Mesodermal cell (in vitro differentiated cells): ENCODE measurements at regions not wholly inside any gene's neighbourhood (a gene's known extent, or its start where the extent isn't known, plus 50 kb on each side); places are given as distances from the start of the nearest gene placed in this dataset.

ENCODE experiments used
- H3K27ac ChIP-seq: 2 replicates; pipeline ENCODE4 v1.7.0; 2013; ENCODE audit warnings: mild to moderate bottlenecking, low read depth, low read length, moderate library complexity; ENCODE audit not compliant: severe bottlenecking
- H3K36me3 ChIP-seq: 2 replicates; pipeline ENCODE4 v1.7.1; 2013; ENCODE audit warnings: mild to moderate bottlenecking, low read length, moderate library complexity; ENCODE audit not compliant: control insufficient read depth, insufficient read depth
- H3K4me1 ChIP-seq: one replicate; pipeline ENCODE4 v1.7.1; 2013; ENCODE audit warnings: mild to moderate bottlenecking, low read length; ENCODE audit not compliant: insufficient read depth, control insufficient read depth, poor library complexity, severe bottlenecking
- H3K4me3 ChIP-seq: 2 replicates; pipeline ENCODE4 v1.7.0; 2013; ENCODE audit warnings: low read length, control low read depth, mild to moderate bottlenecking; ENCODE audit not compliant: insufficient read depth, poor library complexity, severe bottlenecking; ENCODE audit errors: extremely low read depth
- H3K9me3 ChIP-seq: 2 replicates; pipeline ENCODE4 v1.7.1; 2013; ENCODE audit warnings: mild to moderate bottlenecking, low read length, moderate library complexity; ENCODE audit not compliant: control insufficient read depth
- WGBS, 2 experiments: methylation state at CpG; one replicate each; pipeline ENCODE4 v1.1.5; 2013; ENCODE audit warnings: missing lambda C conversion rate in 2 of 2; ENCODE audit not compliant: insufficient coverage in 2 of 2; 5-methylcytosine and 5-hydroxymethylcytosine counted together

DNA sequence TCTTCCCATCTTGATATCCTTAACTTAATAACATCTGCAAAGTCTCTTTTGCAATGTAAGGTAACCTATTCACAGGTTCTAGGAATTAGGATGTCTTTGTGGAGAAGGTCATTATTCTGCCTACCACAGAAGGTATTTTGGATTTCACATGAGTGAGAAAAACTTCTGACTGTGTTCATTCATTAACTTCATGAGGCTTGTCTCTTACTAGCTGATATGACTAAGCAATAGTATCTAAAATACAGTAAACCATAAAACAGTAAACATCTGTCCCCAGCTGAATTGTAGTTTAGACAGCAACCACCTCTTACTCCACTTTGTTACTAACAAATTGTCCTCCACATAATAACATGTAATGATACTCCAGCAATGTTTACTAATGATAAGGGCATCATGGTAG lies 198.1 kb downstream of the SEC23A start:
- Histone ChIP-seq H3K4me3 (no peak overlapping the region), H3K9me3 (no peaks in the 10 kb centered on the region), H3K36me3 (no peaks in the 10 kb centered on the region), H3K4me1 (no peaks in the 10 kb centered on the region), H3K27ac (no peak overlapping the region)

- H3K27ac ChIP-seq, result no peak overlapping the region
- WGBS, 2 experiments, result 80% methylated on average over 2 of the region's 4 CpGs; no CpG with 5 or more reads in 1 of the 2 experiments
- H3K4me1 ChIP-seq, result no peaks in the 10 kb centered on the region
- no peak overlapping the region for H3K4me3 ChIP-seq
- no peaks in the 10 kb centered on the region for H3K36me3 ChIP-seq
- H3K9me3 ChIP-seq, result no peaks in the 10 kb centered on the region
These were observed 201.2 kb downstream of the SEC23A start for GRCh38 chr14:38901791-38902190.

GRCh38 chr14:38900887-38901286 lies 202.1 kb downstream of the SEC23A start:
- H3K4me1 ChIP-seq, result no peaks in the 10 kb centered on the region
- H3K36me3 ChIP-seq, result no peaks in the 10 kb centered on the region
- H3K27ac ChIP-seq, result no peak overlapping the region
- H3K4me3 ChIP-seq, result no peak overlapping the region
- no CpG with 5 or more reads among the region's 1 CpG for WGBS, 2 experiments
- no peaks in the 10 kb centered on the region for H3K9me3 ChIP-seq

- no peak overlapping the region for H3K4me3 ChIP-seq
- no peaks in the 10 kb centered on the region for H3K36me3 ChIP-seq
- no peak overlapping the region for H3K27ac ChIP-seq
- H3K4me1 ChIP-seq, result no peaks in the 10 kb centered on the region
- no peaks in the 10 kb centered on the region for H3K9me3 ChIP-seq
- WGBS, 2 experiments, result 80 to 84% methylated on average over 2 of the region's 2 CpGs
These were observed 215.3 kb downstream of the SEC23A start for GRCh38 chr14:38887696-38888095.

- no peak overlapping the region for H3K27ac ChIP-seq
- no peaks in the 10 kb centered on the region for H3K4me1 ChIP-seq
- H3K9me3 ChIP-seq, result no peaks in the 10 kb centered on the region
These were observed 218.9 kb downstream of the SEC23A start for GRCh38 chr14:38884109-38884508.

DNA sequence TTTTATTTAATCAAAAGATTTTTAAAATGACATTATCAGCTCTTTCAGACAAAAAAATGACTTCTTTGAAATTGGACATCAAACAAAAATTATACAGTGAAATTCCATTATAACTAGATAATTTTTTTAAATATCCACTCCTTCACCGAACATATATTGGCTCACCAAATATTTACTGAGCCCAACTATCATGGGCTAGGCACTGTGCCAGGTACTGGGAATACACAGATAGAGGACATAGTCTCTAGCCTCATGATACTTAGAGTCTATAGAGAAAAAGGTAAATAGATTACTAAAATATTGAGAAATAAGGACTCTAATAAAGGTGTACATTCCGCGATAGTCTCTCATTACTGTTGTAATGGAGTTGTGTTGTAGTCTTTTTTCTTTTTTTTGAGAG lies 219.9 kb downstream of the SEC23A start:
- no peaks in the 10 kb centered on the region for H3K4me1 ChIP-seq
- H3K36me3 ChIP-seq, result no peaks in the 10 kb centered on the region
- WGBS, 2 experiments, result no CpG with 5 or more reads among the region's 3 CpGs
- H3K9me3 ChIP-seq, result no peaks in the 10 kb centered on the region
- H3K27ac ChIP-seq, result no peak overlapping the region
- no peak overlapping the region for H3K4me3 ChIP-seq

More at GRCh38 chr14:38884109-38884508, 218.9 kb downstream of the SEC23A start:
- H3K36me3 ChIP-seq, result no peaks in the 10 kb centered on the region
- no peak overlapping the region for H3K4me3 ChIP-seq

GRCh38 chr14:38882533-38882932 lies 220.5 kb downstream of the SEC23A start:
- H3K9me3 ChIP-seq, result no peaks in the 10 kb centered on the region
- H3K4me1 ChIP-seq, result no peaks in the 10 kb centered on the region
- H3K36me3 ChIP-seq, result no peaks in the 10 kb centered on the region
- no peak overlapping the region for H3K27ac ChIP-seq
- H3K4me3 ChIP-seq, result no peak overlapping the region

GRCh38 chr14:38880643-38881524 lies 222.2 kb downstream of the SEC23A start:
- Histone ChIP-seq H3K27ac (peak overlapping the region; percentile 1), H3K4me1 (no peaks in the 10 kb centered on the region), H3K36me3 (no peaks in the 10 kb centered on the region), H3K4me3 (no peak overlapping the region), H3K9me3 (no peaks in the 10 kb centered on the region)
- 93 to 100% methylated on average over 1 to 2 of the region's 3 CpGs for WGBS, 2 experiments

GRCh38 chr14:38877744-38878388 lies 225.2 kb downstream of the SEC23A start:
- Histone ChIP-seq H3K4me1 (no peaks in the 10 kb centered on the region), H3K36me3 (no peaks in the 10 kb centered on the region), H3K27ac (no peak overlapping the region), H3K9me3 (no peaks in the 10 kb centered on the region), H3K4me3 (no peak overlapping the region)
- 78 to 85% methylated on average over 3 of the region's 3 CpGs for WGBS, 2 experiments

- no peak overlapping the region for H3K4me3 ChIP-seq
- H3K27ac ChIP-seq, result no peak overlapping the region
- 100% methylated on average over 2 of the region's 2 CpGs; no CpG with 5 or more reads in 1 of the 2 experiments for WGBS, 2 experiments
- no peaks in the 10 kb centered on the region for H3K9me3 ChIP-seq
- H3K4me1 ChIP-seq, result no peaks in the 10 kb centered on the region
- H3K36me3 ChIP-seq, result no peaks in the 10 kb centered on the region
These were observed 228.3 kb downstream of the SEC23A start for GRCh38 chr14:38874721-38875120.

- H3K9me3 ChIP-seq, result no peaks in the 10 kb centered on the region
- no peak overlapping the region for H3K4me3 ChIP-seq
- no peak overlapping the region for H3K27ac ChIP-seq
- no peaks in the 10 kb centered on the region for H3K36me3 ChIP-seq
- 93 to 94% methylated on average over 2 of the region's 3 CpGs for WGBS, 2 experiments
- H3K4me1 ChIP-seq, result no peaks in the 10 kb centered on the region
These were observed 229.0 kb downstream of the SEC23A start for GRCh38 chr14:38873941-38874612.
